CD4-positive, CD25-positive, alpha-beta regulatory T cell (primary cell): ENCODE measurements at regions not wholly inside any gene's neighbourhood (a gene's known extent, or its start where the extent isn't known, plus 50 kb on each side); places are given as distances from the start of the nearest gene placed in this dataset.

Experiments used
- ATAC-seq, 2 donors: fragments of 150-1000 bp; cut with Tn5 transposase; one replicate each; pipeline ENCODE4 v1.10.0; 2021; ENCODE audit warnings: low read depth in 2 of 2, moderate number of reproducible peaks in 2 of 2, moderate library complexity in 1 of 2
- DNase-seq, 3 donors: peaks; one replicate each; pipeline versions ENCODE4 v3.0.0 to v3.0.0-alpha.2; 2012 to 2022; ENCODE audit warnings: mixed read lengths in 1 of 3
- H3K27ac ChIP-seq: one replicate; pipeline ENCODE4 v1.7.0; 2013; ENCODE audit warnings: mild to moderate bottlenecking, low read length; ENCODE audit not compliant: insufficient read depth, poor library complexity, severe bottlenecking
- H3K27me3 ChIP-seq: one replicate; pipeline ENCODE4 v1.7.0; 2013; ENCODE audit warnings: low read length; ENCODE audit not compliant: control insufficient read depth, insufficient read depth
- H3K36me3 ChIP-seq: one replicate; pipeline ENCODE4 v1.7.0; 2013; ENCODE audit warnings: mild to moderate bottlenecking, low read length, moderate library complexity; ENCODE audit not compliant: control insufficient read depth, insufficient read depth
- H3K4me1 ChIP-seq: 2 replicates; pipeline ENCODE4 v1.7.0; 2013; ENCODE audit warnings: mild to moderate bottlenecking, low read length; ENCODE audit not compliant: insufficient read depth, control insufficient read depth, poor library complexity, severe bottlenecking
- H3K4me3 ChIP-seq: one replicate; pipeline ENCODE4 v1.7.0; 2013; ENCODE audit warnings: low read depth, mild to moderate bottlenecking, low read length, moderate library complexity
- H3K9me3 ChIP-seq, 2 experiments: 1 replicate in 1 of 2; 2 replicates in 1 of 2; pipeline ENCODE4 v1.7.0; 2013; ENCODE audit warnings: low read length in 2 of 2, mild to moderate bottlenecking in 1 of 2, moderate library complexity in 1 of 2; ENCODE audit not compliant: control insufficient read depth in 2 of 2
- H3K27ac Mint-ChIP-seq, 3 donors: one replicate each; pipeline ENCODE4 v1.8.0; 2020 to 2022; ENCODE audit warnings: mild to moderate bottlenecking in 3 of 3, mixed read lengths in 3 of 3, moderate library complexity in 2 of 3
- H3K27me3 Mint-ChIP-seq: one replicate; pipeline ENCODE4 v1.8.0; 2022; ENCODE audit warnings: mild to moderate bottlenecking, mixed read lengths
- H3K36me3 Mint-ChIP-seq: one replicate; pipeline ENCODE4 v1.8.0; 2020; ENCODE audit warnings: mixed read lengths
- H3K4me1 Mint-ChIP-seq, 4 donors: one replicate each; pipeline ENCODE4 v1.8.0; 2020 to 2022; ENCODE audit warnings: mixed read lengths in 4 of 4, mild to moderate bottlenecking in 1 of 4
- H3K4me3 Mint-ChIP-seq, 4 donors: one replicate each; pipeline ENCODE4 v1.8.0; 2020 to 2022; ENCODE audit warnings: mild to moderate bottlenecking in 4 of 4, mixed read lengths in 4 of 4, moderate library complexity in 3 of 4
- H3K9me3 Mint-ChIP-seq, 7 donors: one replicate each; pipeline ENCODE4 v1.8.0; 2020 to 2022; ENCODE audit warnings: mixed read lengths in 7 of 7, mild to moderate bottlenecking in 3 of 7, moderate library complexity in 2 of 7

DNA sequence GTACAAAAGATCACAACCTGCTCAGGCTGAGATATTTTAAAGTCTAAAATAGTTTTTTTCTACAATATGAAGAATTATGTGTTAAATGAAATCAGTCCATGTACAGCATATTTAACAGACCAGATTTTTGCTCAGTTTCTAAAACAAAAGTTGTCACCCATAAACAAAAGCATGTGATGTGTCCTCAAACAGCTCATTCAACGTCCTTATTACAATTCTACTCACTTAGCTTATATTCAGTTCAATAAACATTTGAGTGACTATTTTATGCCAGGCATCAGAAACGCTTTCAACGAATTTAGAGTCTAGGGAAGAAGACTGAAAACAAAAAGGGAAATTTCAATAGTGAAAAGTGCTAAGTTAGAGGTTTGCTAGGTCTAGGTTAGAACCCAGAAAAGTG lies 457.3 kb upstream of the SEMA3A start:
- H3K4me1 ChIP-seq: no peaks in the 10 kb centered on the region
- Mint-ChIP-seq H3K27ac (no peak overlapping the region), H3K4me1 (no peaks in the 10 kb centered on the region), H3K4me3 (no peak overlapping the region), H3K27me3 (no peaks in the 10 kb centered on the region), H3K36me3 (no peaks in the 10 kb centered on the region), H3K9me3 (peaks cover 0 to 8% (median 4%) of the 10 kb centered on the region in 7 donors)
- no peaks in the 10 kb centered on the region for H3K36me3 ChIP-seq
- DNase-seq (no peak), ATAC-seq (no peak)
- no peaks in the 10 kb centered on the region for H3K27me3 ChIP-seq
- H3K4me3 ChIP-seq: no peak overlapping the region
- peaks cover 0 to 6% of the 10 kb centered on the region in 2 experiments for H3K9me3 ChIP-seq
- no peak overlapping the region for H3K27ac ChIP-seq

DNA sequence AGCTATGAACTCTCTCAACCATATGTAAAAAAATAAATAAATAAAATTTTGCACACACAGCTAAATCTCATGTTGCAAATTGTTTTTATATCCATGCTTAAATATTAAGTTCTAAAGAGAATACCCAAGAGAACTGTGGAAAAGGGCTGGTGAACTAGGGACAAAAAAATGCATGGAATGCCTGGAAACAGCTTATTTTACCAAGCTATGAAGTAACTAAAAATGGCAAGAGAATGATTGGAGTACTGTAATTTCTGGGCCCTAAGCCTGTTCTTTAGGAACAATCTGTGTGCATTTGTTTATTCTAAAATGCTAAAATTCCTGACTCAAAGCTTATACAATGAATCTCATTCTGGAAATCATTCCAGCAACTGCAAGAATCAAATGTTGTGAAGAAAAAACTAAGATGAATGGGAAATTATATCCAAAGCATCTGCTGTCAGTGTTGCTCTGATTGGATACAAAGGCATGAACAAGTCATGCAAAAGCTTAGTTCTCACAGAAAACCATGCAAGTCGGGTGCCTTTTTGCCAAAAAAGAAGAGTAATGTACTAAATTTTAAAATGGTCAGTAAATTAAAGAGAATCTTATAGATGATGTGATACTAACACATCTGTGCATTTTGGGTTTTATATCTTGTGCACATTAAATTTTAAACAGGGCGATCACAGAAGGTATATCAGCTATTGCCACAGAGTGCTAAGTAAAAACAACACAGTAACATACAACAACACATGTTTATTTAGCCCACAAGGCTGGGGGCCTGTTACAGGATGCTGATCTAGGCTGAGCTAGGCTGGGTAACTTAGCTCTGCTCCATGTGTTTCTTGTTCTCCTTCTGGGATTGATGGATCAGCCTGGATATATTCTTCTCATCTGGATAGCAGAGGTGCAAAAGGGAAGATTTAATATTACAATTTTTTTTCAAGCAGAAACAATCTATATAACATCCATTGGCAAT lies 453.5 kb upstream of the SEMA3A start:
- H3K4me1 Mint-ChIP-seq: no peaks in the 10 kb centered on the region
- Histone ChIP-seq H3K4me3 (no peak overlapping the region), H3K27ac (no peak overlapping the region), H3K27me3 (no peaks in the 10 kb centered on the region), H3K4me1 (no peaks in the 10 kb centered on the region), H3K36me3 (no peaks in the 10 kb centered on the region), H3K9me3 (peaks cover 0 to 6% of the 10 kb centered on the region in 2 experiments)
- H3K9me3 Mint-ChIP-seq: peaks cover 0 to 8% (median 0%) of the 10 kb centered on the region in 7 donors
- H3K27me3 Mint-ChIP-seq: no peaks in the 10 kb centered on the region
- no peak overlapping the region for H3K4me3 Mint-ChIP-seq
- DNase-seq (no peak), ATAC-seq (no peak)
- H3K27ac Mint-ChIP-seq: no peak overlapping the region
- H3K36me3 Mint-ChIP-seq: no peaks in the 10 kb centered on the region

DNA sequence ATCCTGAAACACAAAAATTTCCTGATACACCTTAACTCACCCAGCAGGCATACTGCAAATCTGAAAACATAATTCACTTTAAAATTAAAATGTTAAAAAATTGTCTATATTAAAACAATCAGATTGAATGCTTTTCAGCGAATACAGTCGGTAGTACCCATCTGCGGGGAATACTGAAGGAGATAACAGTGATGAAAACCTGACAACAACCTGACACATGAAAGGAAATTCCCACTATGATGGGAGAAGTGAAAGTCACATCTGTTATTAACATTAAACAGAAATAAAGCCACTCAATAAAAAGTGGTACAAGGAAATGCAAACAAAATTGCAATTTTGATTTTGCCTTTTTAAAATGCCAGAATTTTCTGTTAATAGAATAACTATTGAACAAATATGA lies 448.0 kb upstream of the SEMA3A start:
- DNase-seq: no peak
- no peaks in the 10 kb centered on the region for H3K9me3 ChIP-seq
- Mint-ChIP-seq H3K4me1 (no peaks in the 10 kb centered on the region), H3K36me3 (no peaks in the 10 kb centered on the region), H3K27me3 (no peaks in the 10 kb centered on the region), H3K4me3 (no peak overlapping the region), H3K27ac (no peak overlapping the region), H3K9me3 (peaks cover 0 to 3% (median 1%) of the 10 kb centered on the region in 7 donors)
- H3K36me3 ChIP-seq: no peaks in the 10 kb centered on the region
- no peaks in the 10 kb centered on the region for H3K4me1 ChIP-seq
- no peak for ATAC-seq
- no peak overlapping the region for H3K4me3 ChIP-seq
- H3K27ac ChIP-seq: no peak overlapping the region
- no peaks in the 10 kb centered on the region for H3K27me3 ChIP-seq

DNA sequence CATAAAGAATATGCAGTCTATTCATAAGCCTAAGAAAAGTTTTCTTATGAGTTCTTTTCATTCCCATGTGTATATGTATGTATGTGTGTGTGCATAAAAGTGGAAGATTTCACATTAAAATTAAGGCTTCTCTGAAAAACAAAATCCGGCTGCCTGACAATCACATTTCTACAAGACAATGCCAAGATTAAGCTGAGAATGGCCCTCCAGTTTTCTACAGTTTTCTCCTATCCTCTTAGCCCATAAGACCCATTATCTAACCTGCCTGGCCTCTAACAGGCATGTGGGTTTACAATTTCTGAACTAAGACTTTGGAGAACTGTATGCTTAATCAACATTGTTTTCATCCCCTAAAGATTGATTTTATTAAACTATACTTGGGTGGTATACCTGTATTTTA lies 446.0 kb upstream of the SEMA3A start:
- Mint-ChIP-seq H3K27me3 (no peaks in the 10 kb centered on the region), H3K4me1 (no peaks in the 10 kb centered on the region), H3K27ac (no peak overlapping the region), H3K9me3 (peaks cover 0 to 14% (median 2%) of the 10 kb centered on the region in 7 donors), H3K36me3 (no peaks in the 10 kb centered on the region), H3K4me3 (no peak overlapping the region)
- Histone ChIP-seq H3K27me3 (no peaks in the 10 kb centered on the region), H3K27ac (no peak overlapping the region), H3K9me3 (peaks cover 4 to 9% of the 10 kb centered on the region in 2 experiments), H3K4me3 (no peak overlapping the region), H3K36me3 (no peaks in the 10 kb centered on the region), H3K4me1 (no peaks in the 10 kb centered on the region)
- no peak for ATAC-seq
- no peak for DNase-seq

DNA sequence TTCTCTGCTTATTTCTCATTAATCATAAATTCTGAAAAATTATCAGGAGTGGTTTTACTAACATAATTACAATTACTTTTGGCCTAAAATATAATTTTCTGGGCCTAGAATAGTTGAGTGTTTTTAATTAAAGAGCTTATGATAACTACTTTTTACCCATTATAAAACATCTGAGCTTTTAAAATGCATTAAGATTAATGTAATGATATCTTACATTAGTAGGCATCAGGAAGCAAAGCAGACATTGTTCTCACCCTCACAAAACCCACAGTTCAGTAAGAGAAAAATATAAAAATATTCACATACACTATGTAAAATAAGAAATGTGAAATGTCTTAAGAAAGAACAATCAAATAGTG lies 443.7 kb upstream of the SEMA3A start:
- DNase-seq (no peak), ATAC-seq (no peak)
- H3K27ac ChIP-seq: no peak overlapping the region
- H3K27me3 Mint-ChIP-seq: no peaks in the 10 kb centered on the region
- H3K27me3 ChIP-seq: no peaks in the 10 kb centered on the region
- H3K4me3 ChIP-seq: no peak overlapping the region
- peaks cover 6 to 9% of the 10 kb centered on the region in 2 experiments for H3K9me3 ChIP-seq
- no peaks in the 10 kb centered on the region for H3K36me3 ChIP-seq
- H3K4me1 ChIP-seq: no peaks in the 10 kb centered on the region
- no peak overlapping the region for H3K4me3 Mint-ChIP-seq
- H3K27ac Mint-ChIP-seq: no peak overlapping the region
- H3K4me1 Mint-ChIP-seq: no peaks in the 10 kb centered on the region
- H3K36me3 Mint-ChIP-seq: no peaks in the 10 kb centered on the region
- peaks cover 1 to 15% (median 4%) of the 10 kb centered on the region in 7 donors for H3K9me3 Mint-ChIP-seq

DNA sequence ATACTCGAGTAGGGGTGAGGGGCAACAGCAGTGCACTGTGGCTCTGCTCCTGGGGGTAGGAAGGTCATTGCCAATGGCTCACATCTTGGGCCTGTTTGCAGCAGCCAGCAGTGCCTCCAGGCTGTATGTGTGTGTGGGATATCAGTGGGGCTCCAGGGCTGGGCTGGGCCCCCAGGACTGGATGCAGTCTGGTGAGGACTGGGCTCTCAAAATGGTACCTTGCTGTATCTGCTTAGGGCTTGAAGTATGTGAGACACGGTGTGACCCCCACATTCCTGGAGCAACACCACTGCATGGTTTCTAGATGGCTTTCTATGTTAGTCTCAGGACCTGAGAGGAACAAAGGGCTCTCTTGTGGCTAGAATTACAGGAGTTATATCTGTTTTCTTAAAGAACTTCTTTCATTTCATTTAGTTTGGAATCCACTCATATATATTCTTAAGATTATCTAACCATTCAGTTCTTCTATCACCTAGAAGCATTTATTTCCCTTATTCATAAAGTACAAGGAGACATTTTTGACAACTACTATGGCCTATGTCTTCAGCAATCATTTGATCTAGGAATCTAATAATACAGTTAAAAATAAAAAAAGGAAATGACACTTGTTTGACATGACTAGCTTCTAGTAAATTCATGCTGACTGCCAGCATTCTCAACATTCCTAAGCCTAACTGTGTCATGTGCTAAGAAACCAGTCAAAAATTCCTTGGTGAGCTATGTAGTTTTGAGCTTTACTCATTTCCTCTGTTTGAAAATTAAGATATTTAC lies 443.2 kb upstream of the SEMA3A start:
- Histone ChIP-seq H3K9me3 (peaks cover 6 to 9% of the 10 kb centered on the region in 2 experiments), H3K36me3 (no peaks in the 10 kb centered on the region), H3K4me3 (no peak overlapping the region), H3K27me3 (no peaks in the 10 kb centered on the region), H3K27ac (no peak overlapping the region), H3K4me1 (no peaks in the 10 kb centered on the region)
- H3K36me3 Mint-ChIP-seq: no peaks in the 10 kb centered on the region
- H3K9me3 Mint-ChIP-seq: peaks cover 1 to 20% (median 5%) of the 10 kb centered on the region in 7 donors
- H3K27ac Mint-ChIP-seq: no peak overlapping the region
- ATAC-seq (no peak), DNase-seq (no peak)
- H3K27me3 Mint-ChIP-seq: no peaks in the 10 kb centered on the region
- no peaks in the 10 kb centered on the region for H3K4me1 Mint-ChIP-seq
- H3K4me3 Mint-ChIP-seq: no peak overlapping the region

DNA sequence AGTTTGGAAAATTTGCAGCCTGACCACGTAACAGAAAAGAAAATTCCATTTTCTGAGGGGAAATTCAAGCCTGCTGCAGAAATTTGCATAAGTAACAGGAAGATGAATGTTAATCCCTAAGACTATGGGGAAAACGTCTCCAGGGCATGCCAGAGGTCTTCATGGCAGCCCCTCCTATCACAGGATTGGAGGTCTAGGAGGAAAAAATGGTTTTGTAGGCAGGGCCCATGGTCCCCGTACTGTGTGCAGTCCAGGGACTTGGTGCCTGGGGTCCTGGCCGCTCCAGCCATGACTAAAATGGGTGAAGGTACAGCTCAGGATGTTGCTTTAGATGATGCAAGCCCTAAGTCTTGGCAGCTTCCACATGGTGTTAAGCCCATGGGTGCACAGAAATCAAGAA lies 437.3 kb upstream of the SEMA3A start:
- DNase-seq: no peak
- Histone ChIP-seq H3K27ac (no peak overlapping the region), H3K9me3 (peaks cover 7 to 8% of the 10 kb centered on the region in 2 experiments), H3K4me1 (no peaks in the 10 kb centered on the region), H3K27me3 (no peaks in the 10 kb centered on the region), H3K36me3 (no peaks in the 10 kb centered on the region), H3K4me3 (no peak overlapping the region)
- H3K36me3 Mint-ChIP-seq: no peaks in the 10 kb centered on the region
- no peaks in the 10 kb centered on the region for H3K27me3 Mint-ChIP-seq
- no peak overlapping the region for H3K4me3 Mint-ChIP-seq
- ATAC-seq: no peak
- no peaks in the 10 kb centered on the region for H3K4me1 Mint-ChIP-seq
- H3K9me3 Mint-ChIP-seq: peaks cover 0 to 32% (median 10%) of the 10 kb centered on the region in 7 donors
- no peak overlapping the region for H3K27ac Mint-ChIP-seq
